ENCODE measurements at regions not wholly inside any gene's neighbourhood (a gene's known extent, or its start where the extent isn't known, plus 50 kb on each side); places are given as distances from the start of the nearest gene placed in this dataset.

GRCh38 chr11:109298865-109299264 is 123.1 kb upstream of the C11orf87 start:
- DNase-seq, result no peak

- no peak for DNase-seq
These were observed 121.8 kb upstream of the C11orf87 start for GRCh38 chr11:109300211-109300610.

GRCh38 chr11:109302591-109303334 is 119.2 kb upstream of the C11orf87 start:
- no peak for DNase-seq

GRCh38 chr11:109303342-109303741 is 118.6 kb upstream of the C11orf87 start:
- DNase-seq, result no peak

- no peak for DNase-seq
These were observed 117.8 kb upstream of the C11orf87 start for GRCh38 chr11:109304159-109304558.

GRCh38 chr11:109305009-109305408 is 117.0 kb upstream of the C11orf87 start:
- no peak for DNase-seq

- no peak for DNase-seq
These were observed 115.7 kb upstream of the C11orf87 start for GRCh38 chr11:109306322-109306721.

- DNase-seq, result no peak
These were observed 114.6 kb upstream of the C11orf87 start for GRCh38 chr11:109307366-109307765.

GRCh38 chr11:109308551-109308950 is 113.4 kb upstream of the C11orf87 start:
- DNase-seq, result no peak

- peak; percentile 23 for DNase-seq
These were observed 112.8 kb upstream of the C11orf87 start for GRCh38 chr11:109309153-109309552.

- no peak for DNase-seq
These were observed 104.3 kb upstream of the C11orf87 start for GRCh38 chr11:109317726-109318125.

GRCh38 chr11:109320595-109320994 is 101.4 kb upstream of the C11orf87 start:
- DNase-seq, result no peak

- DNase-seq, result no peak
These were observed 95.2 kb upstream of the C11orf87 start for GRCh38 chr11:109326781-109327180.

- no peak for DNase-seq
These were observed 92.3 kb upstream of the C11orf87 start for GRCh38 chr11:109329716-109330115.

GRCh38 chr11:109338131-109338530 is 83.9 kb upstream of the C11orf87 start:
- no peak for DNase-seq

GRCh38 chr11:109342261-109342660 is 79.7 kb upstream of the C11orf87 start:
- DNase-seq, result no peak

- DNase-seq, result no peak
These were observed 78.7 kb upstream of the C11orf87 start for GRCh38 chr11:109343242-109343641.

GRCh38 chr11:109347304-109347703 is 74.7 kb upstream of the C11orf87 start:
- DNase-seq, result no peak

- no peak for DNase-seq
These were observed 72.5 kb upstream of the C11orf87 start for GRCh38 chr11:109349276-109350080.

- DNase-seq, result no peak
These were observed 71.9 kb upstream of the C11orf87 start for GRCh38 chr11:109350091-109350490.

- no peak for DNase-seq
These were observed 59.9 kb upstream of the C11orf87 start for GRCh38 chr11:109362059-109362458.

GRCh38 chr11:109363682-109364081 is 58.3 kb upstream of the C11orf87 start:
- no peak for DNase-seq

GRCh38 chr11:109364851-109365250 is 57.1 kb upstream of the C11orf87 start:
- no peak for DNase-seq

- DNase-seq, result no peak
These were observed 50.4 kb upstream of the C11orf87 start for GRCh38 chr11:109371444-109372176.
